Type B pancreatic cell (in vitro differentiated cells): ENCODE measurements at regions not wholly inside any gene's neighbourhood (a gene's known extent, or its start where the extent isn't known, plus 50 kb on each side); places are given as distances from the start of the nearest gene placed in this dataset.

Experiments used
- DNase-seq: peaks from one replicate; pipeline ENCODE4 v3.0.0; 2021; ENCODE audit warnings: mixed read lengths; ENCODE audit not compliant: unreplicated experiment; ENCODE audit errors: extremely low spot score
- H3K27ac Mint-ChIP-seq: 2 replicates; pipeline ENCODE4 v1.8.0; 2021; ENCODE audit warnings: mild to moderate bottlenecking, mixed read lengths
- H3K27me3 Mint-ChIP-seq: 2 replicates; pipeline ENCODE4 v1.8.0; 2021; ENCODE audit warnings: mixed read lengths
- H3K36me3 Mint-ChIP-seq: 2 replicates; pipeline ENCODE4 v1.8.0; 2021; ENCODE audit warnings: mixed read lengths
- H3K4me1 Mint-ChIP-seq: one replicate; pipeline ENCODE4 v1.8.0; 2021; ENCODE audit warnings: mixed read lengths; ENCODE audit not compliant: unreplicated experiment
- H3K4me3 Mint-ChIP-seq: 2 replicates; pipeline ENCODE4 v1.8.0; 2021; ENCODE audit warnings: mild to moderate bottlenecking, mixed read lengths
- H3K9me3 Mint-ChIP-seq: 2 replicates; pipeline ENCODE4 v1.8.0; 2021; ENCODE audit warnings: mixed read lengths
- CTCF ChIP-seq: fragments of 200-600 bp; sonication (generic); conservative IDR thresholded peaks from 2 replicates; pipeline ENCODE4 v1.5.0; 2021; ENCODE audit warnings: antibody characterized with exemption, mild to moderate bottlenecking

- Mint-ChIP-seq H3K4me1 (no peaks in the 10 kb centered on the region), H3K4me3 (no peak overlapping the region), H3K27me3 (no peaks in the 10 kb centered on the region), H3K36me3 (no peaks in the 10 kb centered on the region), H3K9me3 (no peaks in the 10 kb centered on the region), H3K27ac (no peak overlapping the region)
- DNase-seq = no peak
- no peak for TF ChIP-seq CTCF
These were observed 112.0 kb upstream of the RMDN2 start for GRCh38 chr2:37812941-37813730.

GRCh38 chr2:37816036-37816435 lies 109.1 kb upstream of the RMDN2 start:
- Mint-ChIP-seq H3K9me3 (peaks cover 6% of the 10 kb centered on the region), H3K4me1 (no peaks in the 10 kb centered on the region), H3K27ac (no peak overlapping the region), H3K27me3 (no peaks in the 10 kb centered on the region), H3K36me3 (no peaks in the 10 kb centered on the region), H3K4me3 (no peak overlapping the region)
- DNase-seq = no peak
- TF ChIP-seq CTCF = no peak

DNA sequence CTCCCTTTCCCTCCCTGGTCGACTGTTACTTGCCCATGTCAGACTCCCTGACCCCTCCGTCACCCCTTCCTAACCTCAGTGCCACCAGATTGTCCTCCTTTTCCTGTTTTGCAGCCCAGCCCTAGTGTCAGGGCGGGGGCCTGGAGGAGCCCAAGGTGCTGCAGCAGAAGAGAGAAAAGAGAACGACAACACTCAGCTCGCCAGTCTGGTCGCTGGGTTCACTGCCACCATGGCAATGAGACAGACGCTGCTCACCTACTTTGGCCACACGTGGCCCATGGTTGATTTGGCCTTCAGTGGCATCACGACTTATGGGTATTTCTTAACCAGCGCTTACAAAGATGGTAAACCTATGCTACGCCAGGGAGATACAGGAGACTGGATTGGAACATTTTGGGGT lies 108.4 kb upstream of the RMDN2 start:
- Mint-ChIP-seq H3K27ac (no peak overlapping the region), H3K36me3 (no peaks in the 10 kb centered on the region), H3K27me3 (no peaks in the 10 kb centered on the region), H3K9me3 (peaks cover 6% of the 10 kb centered on the region), H3K4me3 (no peak overlapping the region), H3K4me1 (no peaks in the 10 kb centered on the region)
- DNase-seq = no peak
- TF ChIP-seq CTCF = no peak

- Mint-ChIP-seq H3K27ac (no peak overlapping the region), H3K36me3 (no peaks in the 10 kb centered on the region), H3K27me3 (no peaks in the 10 kb centered on the region), H3K4me1 (no peaks in the 10 kb centered on the region), H3K4me3 (no peak overlapping the region), H3K9me3 (peaks cover 6% of the 10 kb centered on the region)
- no peak for TF ChIP-seq CTCF
- no peak for DNase-seq
These were observed 105.9 kb upstream of the RMDN2 start for GRCh38 chr2:37819186-37819585.

DNA sequence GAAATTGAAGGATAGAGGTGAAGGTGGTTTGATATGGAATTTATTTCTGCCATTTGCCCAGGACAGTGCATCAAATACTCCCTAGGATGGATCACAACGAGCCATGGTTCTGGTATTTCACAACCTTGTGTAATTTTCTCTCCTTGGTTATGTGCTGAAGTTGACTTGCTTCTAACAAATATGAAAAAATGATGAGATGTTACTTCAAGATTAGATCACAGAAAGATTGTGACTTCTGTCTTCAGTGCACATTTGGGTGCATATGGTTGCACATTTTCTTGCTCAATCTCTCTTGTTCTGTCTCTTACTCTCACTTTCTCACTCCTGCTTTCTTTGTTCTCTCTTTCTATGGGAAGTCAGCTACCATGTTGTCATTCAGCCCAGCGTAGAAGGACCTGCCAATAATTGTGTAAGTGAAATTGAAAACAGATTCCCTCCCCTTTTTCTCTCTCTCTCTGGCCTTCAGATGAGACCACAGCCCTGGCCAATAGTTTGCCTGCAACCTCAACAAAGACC lies 104.6 kb upstream of the RMDN2 start:
- Mint-ChIP-seq H3K27ac (no peak overlapping the region), H3K4me1 (no peaks in the 10 kb centered on the region), H3K4me3 (no peak overlapping the region), H3K36me3 (no peaks in the 10 kb centered on the region), H3K27me3 (no peaks in the 10 kb centered on the region), H3K9me3 (peaks cover 6% of the 10 kb centered on the region)
- TF ChIP-seq CTCF = no peak
- no peak for DNase-seq
